MG63 (cell line): ENCODE measurements at regions not wholly inside any gene's neighbourhood (a gene's known extent, or its start where the extent isn't known, plus 50 kb on each side); places are given as distances from the start of the nearest gene placed in this dataset.

Experiments
- DNase-seq: peaks from one replicate; pipeline ENCODE4 v3.0.0-alpha.2; 2020
- H3K27me3 ChIP-seq: fragments of 250-450 bp; sonication (Bioruptor Pico); 2 replicates; pipeline ENCODE4 v1.5.1; 2020; ENCODE audit warnings: mild to moderate bottlenecking, moderate library complexity
- H3K36me3 ChIP-seq: fragments of 250-450 bp; sonication (Bioruptor Pico); 2 replicates; pipeline ENCODE4 v1.5.1; 2020; ENCODE audit warnings: mild to moderate bottlenecking, moderate library complexity
- H3K4me3 ChIP-seq: fragments of 250-450 bp; sonication (Bioruptor Pico); 2 replicates; pipeline ENCODE4 v1.5.1; 2020; ENCODE audit warnings: mild to moderate bottlenecking, moderate library complexity
- H3K9me3 ChIP-seq: fragments of 250-450 bp; sonication (Bioruptor Pico); 2 replicates; pipeline ENCODE4 v1.5.1; 2020; ENCODE audit warnings: mild to moderate bottlenecking, moderate library complexity

GRCh38 chr9:85213650-85214607, 527.8 kb downstream of the AGTPBP1 start:
- Histone ChIP-seq H3K4me3 (no peak overlapping the region), H3K9me3 (no peaks in the 10 kb centered on the region), H3K27me3 (no peaks in the 10 kb centered on the region), H3K36me3 (no peaks in the 10 kb centered on the region)
- DNase-seq, result no peak

- Histone ChIP-seq H3K36me3 (no peaks in the 10 kb centered on the region), H3K4me3 (no peak overlapping the region), H3K9me3 (no peaks in the 10 kb centered on the region), H3K27me3 (no peaks in the 10 kb centered on the region)
- DNase-seq, result peak; percentile 78
These were observed 528.9 kb downstream of the AGTPBP1 start for GRCh38 chr9:85212887-85213286.

DNA sequence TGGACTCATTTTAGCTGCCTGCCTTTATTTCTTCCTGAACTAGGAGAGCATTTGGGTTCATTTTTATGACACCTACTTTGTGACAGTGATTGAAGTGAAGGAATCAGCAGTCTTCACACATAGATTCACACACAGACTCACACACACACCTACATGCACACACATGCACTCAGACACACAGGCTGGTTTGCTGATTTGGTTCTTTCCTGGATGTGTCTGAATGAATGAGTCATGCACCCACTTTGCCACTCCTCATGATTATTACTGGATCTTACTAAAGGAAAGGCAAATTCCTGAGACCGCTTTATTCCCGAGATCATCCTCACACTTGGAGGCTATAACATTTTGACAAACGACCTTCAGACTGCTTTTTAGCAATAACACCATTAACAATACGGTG, 529.5 kb downstream of the AGTPBP1 start:
- DNase-seq, result peak; percentile 25
- H3K9me3 ChIP-seq, result no peaks in the 10 kb centered on the region
- no peaks in the 10 kb centered on the region for H3K27me3 ChIP-seq
- no peak overlapping the region for H3K4me3 ChIP-seq
- no peaks in the 10 kb centered on the region for H3K36me3 ChIP-seq

GRCh38 chr9:85208666-85209065, 533.1 kb downstream of the AGTPBP1 start:
- no peaks in the 10 kb centered on the region for H3K9me3 ChIP-seq
- no peak overlapping the region for H3K4me3 ChIP-seq
- no peaks in the 10 kb centered on the region for H3K27me3 ChIP-seq
- no peaks in the 10 kb centered on the region for H3K36me3 ChIP-seq
- DNase-seq, result no peak

GRCh38 chr9:85204176-85204575, 534.6 kb downstream of the NTRK2 start:
- no peaks in the 10 kb centered on the region for H3K27me3 ChIP-seq
- no peaks in the 10 kb centered on the region for H3K36me3 ChIP-seq
- peaks cover 6% of the 10 kb centered on the region; the same call in 1 of the 2 replicates for H3K9me3 ChIP-seq
- no peak for DNase-seq
- no peak overlapping the region for H3K4me3 ChIP-seq

DNA sequence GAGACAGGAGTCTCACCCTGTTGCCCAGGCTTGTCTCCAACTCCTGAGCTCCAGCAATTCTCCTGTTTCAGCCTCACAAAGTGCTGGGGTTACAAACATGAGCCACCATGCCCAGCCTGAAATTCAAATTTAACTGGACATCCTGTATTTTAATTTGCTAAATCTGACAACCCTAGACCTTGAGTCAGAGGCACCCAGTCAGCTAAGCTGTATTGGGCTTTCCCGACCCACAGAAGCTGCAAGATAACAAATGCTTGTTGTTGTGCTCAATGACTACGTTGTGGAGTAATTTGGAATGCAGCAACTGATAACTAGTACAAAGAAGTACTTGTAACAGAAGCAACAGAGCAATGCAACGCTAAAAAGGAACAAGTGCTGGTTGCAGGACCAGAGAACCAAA, 533.1 kb downstream of the NTRK2 start:
- Histone ChIP-seq H3K27me3 (no peaks in the 10 kb centered on the region), H3K36me3 (no peaks in the 10 kb centered on the region), H3K9me3 (peaks cover 6% of the 10 kb centered on the region; the same call in 1 of the 2 replicates), H3K4me3 (no peak overlapping the region)
- no peak for DNase-seq

DNA sequence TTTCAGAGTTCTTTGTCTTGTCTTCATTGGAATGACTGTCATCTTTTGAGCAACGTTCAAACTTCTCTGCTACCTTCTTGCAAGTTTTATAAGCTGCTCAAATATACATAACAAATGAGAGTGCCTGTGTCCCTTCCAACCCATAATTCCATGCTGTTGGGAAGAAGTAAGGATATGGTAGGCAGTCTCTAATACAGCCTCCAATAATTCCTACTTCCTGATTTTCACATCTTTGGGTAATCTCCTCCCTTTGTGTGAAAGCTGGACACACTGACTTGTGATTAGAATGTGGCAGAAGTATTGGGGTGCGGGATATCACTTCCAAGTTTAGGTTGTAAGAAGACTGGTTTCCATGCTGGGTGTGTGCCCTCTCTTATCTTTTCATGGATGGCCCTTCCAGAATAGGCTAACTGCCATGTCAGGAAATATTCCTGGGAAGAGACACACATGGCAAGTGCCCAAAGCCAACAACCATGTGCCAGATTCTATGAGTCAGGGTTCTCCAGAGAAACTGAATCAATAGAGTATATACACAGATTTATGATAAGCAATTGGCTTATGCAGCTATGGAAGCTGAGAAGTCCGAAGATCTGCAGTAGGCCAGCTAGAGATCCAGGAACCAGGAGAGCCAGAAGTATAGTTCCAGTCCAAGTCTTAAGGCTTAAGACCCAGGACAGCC, 531.3 kb downstream of the NTRK2 start:
- peak; percentile 72 for DNase-seq
- peaks cover 6% of the 10 kb centered on the region; the same call in 1 of the 2 replicates for H3K9me3 ChIP-seq
- H3K4me3 ChIP-seq, result no peak overlapping the region
- no peaks in the 10 kb centered on the region for H3K36me3 ChIP-seq
- H3K27me3 ChIP-seq, result no peaks in the 10 kb centered on the region

- Histone ChIP-seq H3K36me3 (no peaks in the 10 kb centered on the region), H3K9me3 (peaks cover 6% of the 10 kb centered on the region; the same call in 1 of the 2 replicates), H3K27me3 (no peaks in the 10 kb centered on the region), H3K4me3 (no peak overlapping the region)
- no peak for DNase-seq
These were observed 530.5 kb downstream of the NTRK2 start for GRCh38 chr9:85199866-85200495.

DNA sequence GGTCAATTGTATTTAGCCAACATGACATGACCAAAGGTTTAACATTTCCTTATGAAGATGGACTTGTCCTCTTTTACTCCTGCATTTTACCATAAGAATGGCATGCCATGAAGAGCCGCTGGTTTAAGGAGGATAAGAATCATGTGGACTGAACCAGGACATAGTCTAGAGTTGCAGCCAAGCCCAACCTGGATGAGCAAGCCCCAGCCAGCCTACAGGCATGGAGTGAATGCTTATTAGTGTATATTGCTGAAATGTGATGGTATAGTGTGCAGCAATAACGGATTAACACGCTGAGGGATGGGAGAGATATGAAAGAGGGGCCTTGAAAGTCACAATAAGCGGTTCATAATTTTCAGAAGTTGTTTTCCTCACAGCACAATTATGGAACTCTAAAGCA, 523.2 kb downstream of the NTRK2 start:
- no peaks in the 10 kb centered on the region for H3K9me3 ChIP-seq
- DNase-seq, result no peak
- no peaks in the 10 kb centered on the region for H3K27me3 ChIP-seq

DNA sequence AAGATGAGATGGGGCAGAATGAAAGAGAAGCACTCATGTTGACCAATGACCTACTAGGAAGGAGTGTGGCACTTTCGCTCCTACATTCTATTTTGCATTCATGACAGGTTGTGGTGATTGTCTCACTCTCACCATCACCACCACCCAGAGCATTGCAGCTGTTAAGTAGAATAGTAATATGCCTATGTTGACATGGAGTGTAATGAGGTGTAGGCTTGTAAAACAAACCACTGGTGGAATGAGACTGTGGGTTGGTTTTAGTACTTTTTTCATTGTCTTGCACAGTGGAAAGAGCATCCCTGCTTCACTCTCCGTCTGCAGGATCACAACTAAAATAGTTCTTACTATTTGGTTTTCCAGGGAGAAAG, 516.7 kb downstream of the NTRK2 start:
- no peak overlapping the region for H3K4me3 ChIP-seq
- no peaks in the 10 kb centered on the region for H3K9me3 ChIP-seq
- DNase-seq, result no peak
- no peaks in the 10 kb centered on the region for H3K36me3 ChIP-seq
- no peaks in the 10 kb centered on the region for H3K27me3 ChIP-seq

More for the DNA sequence above, 523.2 kb downstream of the NTRK2 start:
- Histone ChIP-seq H3K36me3 (no peaks in the 10 kb centered on the region), H3K4me3 (no peak overlapping the region)

DNA sequence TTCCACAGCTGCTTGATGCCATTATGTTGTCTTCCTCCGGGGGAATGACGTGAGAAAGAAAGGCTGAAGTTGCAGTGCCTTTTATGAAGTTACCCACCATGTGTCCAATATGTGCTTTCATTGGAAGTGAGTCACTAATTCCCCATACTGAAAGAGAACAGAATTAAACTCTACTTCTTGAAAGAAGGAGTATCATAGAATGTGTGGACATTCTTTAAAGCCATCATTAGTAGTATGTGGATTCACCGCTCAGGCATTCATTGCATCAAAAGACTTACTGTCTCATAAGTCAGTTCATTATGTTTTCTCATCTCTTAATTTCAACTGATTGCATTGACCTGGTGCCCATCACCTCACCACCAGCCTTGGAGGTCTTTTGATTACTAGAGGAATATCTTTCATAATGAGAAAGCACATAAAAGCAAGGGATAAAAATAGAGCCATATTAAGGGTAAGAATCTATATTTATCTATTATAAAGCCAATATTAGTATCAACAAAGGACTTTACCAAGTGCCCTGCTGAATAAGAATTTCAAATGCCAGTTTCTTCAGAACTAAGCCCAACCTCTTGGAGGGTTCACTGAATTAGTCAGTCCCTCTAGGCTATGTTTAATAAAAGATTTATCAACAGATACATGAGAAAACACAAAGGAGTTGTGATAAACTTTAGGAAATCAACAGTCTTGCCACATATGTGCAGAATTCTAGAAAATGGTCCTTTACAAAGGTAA, 516.1 kb downstream of the NTRK2 start:
- no peaks in the 10 kb centered on the region for H3K9me3 ChIP-seq
- H3K27me3 ChIP-seq, result no peaks in the 10 kb centered on the region
- H3K4me3 ChIP-seq, result no peak overlapping the region
- no peaks in the 10 kb centered on the region for H3K36me3 ChIP-seq
- no peak for DNase-seq

DNA sequence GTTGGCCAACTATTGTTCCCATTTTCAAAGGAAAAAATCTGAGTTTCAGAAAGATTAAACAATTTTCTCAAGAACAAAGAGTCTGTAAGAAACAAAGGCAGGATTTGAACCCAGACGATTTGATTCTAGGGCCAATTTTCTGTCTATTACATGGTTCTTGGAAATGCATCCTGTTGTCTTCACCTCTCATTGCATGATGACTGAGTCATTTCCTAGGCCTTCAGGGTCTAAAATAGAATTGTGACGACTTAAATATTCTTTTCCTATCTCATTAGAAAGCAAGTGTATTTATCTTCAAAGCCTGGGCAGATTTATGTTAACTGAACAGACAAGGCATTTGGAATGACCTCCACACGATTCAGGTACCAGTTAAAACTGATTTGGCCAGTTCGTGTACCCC, 512.9 kb downstream of the NTRK2 start:
- Histone ChIP-seq H3K9me3 (no peaks in the 10 kb centered on the region), H3K4me3 (no peak overlapping the region), H3K27me3 (no peaks in the 10 kb centered on the region), H3K36me3 (no peaks in the 10 kb centered on the region)
- no peak for DNase-seq

DNA sequence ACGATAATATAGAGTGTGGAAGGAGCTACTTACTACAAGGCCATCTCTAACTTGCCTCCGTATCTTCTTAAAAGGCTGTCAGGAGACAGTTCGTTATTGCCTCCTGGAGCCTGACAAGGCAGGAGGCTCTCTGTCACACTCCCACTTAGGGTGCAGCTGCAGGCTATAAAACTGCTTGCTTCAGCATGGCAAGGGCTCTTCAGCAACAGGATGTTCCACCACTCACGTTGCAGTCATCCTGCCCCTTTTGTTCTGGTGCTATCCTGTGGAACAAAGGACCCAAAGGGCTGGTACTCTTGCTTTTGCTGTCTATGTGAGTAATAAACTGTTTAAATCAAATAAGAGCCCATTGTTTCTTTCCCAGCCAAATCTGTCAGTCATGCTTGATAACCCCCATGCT, 508.9 kb downstream of the NTRK2 start:
- no peak for DNase-seq
- H3K36me3 ChIP-seq, result no peaks in the 10 kb centered on the region
- no peaks in the 10 kb centered on the region for H3K9me3 ChIP-seq
- no peak overlapping the region for H3K4me3 ChIP-seq
- no peaks in the 10 kb centered on the region for H3K27me3 ChIP-seq

DNA sequence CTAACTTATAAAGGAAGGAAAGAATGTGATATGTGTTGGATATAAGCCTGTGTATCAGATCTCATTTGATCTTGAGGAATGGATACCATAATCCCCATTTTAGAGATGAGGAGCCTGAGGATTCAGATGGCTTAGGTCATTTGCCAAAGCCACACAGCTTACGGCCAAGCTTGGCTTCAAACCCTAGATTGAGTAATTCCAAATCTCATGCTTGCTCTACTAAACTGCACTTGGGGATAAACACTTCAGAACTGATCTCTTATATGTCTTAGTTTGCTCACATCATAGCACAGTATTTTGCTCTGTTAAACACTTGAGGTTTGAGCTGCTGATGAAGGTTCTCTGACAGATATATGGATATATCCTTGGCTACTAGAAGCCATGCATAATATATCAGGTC, 504.4 kb downstream of the NTRK2 start:
- no peaks in the 10 kb centered on the region for H3K36me3 ChIP-seq
- H3K27me3 ChIP-seq, result no peaks in the 10 kb centered on the region
- DNase-seq, result no peak
- H3K4me3 ChIP-seq, result no peak overlapping the region
- H3K9me3 ChIP-seq, result no peaks in the 10 kb centered on the region

DNA sequence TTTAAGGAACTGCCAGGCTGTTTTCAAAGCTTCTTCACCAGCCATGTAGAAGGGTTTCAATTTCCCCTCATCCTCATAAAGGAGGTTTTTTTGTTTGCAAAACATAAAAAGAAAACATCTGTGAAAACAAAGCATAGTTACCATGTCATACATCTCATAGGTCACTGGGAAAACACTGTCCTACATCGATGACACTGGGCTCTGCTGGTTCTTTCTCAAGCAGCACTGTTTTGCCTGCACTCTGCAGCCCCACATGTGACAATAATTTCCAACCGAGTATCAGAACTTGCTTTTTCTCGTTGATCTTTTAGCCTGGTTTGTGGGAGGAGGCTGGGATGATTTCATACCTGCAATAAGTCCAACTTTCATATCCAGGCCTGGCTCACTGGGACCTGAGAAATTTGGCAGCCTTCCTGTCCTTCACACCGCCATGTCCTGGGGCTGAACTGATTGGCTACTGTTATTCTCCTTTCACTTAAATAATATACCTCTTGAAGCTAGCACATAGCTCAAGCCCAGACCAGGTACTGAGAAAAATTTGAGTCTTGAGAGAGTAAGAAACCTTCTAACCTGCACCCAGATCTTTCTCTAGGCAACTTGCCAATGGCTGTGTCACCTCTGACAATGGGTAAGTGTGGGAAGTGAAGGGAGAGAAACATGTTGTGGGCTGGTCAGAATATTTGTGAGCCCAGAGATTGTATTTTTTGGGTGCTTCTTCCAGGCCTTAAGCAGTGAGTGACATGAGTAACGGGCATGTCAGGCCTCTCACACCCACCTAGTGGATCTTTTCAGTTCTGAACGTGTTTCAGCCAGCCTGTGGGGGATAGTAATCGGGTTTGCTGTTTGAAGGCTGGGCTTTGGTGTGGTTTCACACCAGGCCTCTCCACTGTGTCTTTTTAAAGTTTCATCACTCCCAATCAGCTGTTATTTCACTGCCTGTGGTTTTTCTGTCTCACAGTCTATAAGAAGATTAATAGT, 502.8 kb downstream of the NTRK2 start:
- Histone ChIP-seq H3K27me3 (no peaks in the 10 kb centered on the region), H3K4me3 (no peak overlapping the region), H3K9me3 (no peaks in the 10 kb centered on the region), H3K36me3 (no peaks in the 10 kb centered on the region)
- peak; percentile 6 for DNase-seq

- Histone ChIP-seq H3K4me3 (no peak overlapping the region), H3K27me3 (no peaks in the 10 kb centered on the region), H3K36me3 (no peaks in the 10 kb centered on the region), H3K9me3 (no peaks in the 10 kb centered on the region)
- DNase-seq, result no peak
These were observed 501.6 kb downstream of the NTRK2 start for GRCh38 chr9:85171163-85171562.
